IMR-90 (cell line): ENCODE measurements at regions not wholly inside any gene's neighbourhood (a gene's known extent, or its start where the extent isn't known, plus 50 kb on each side); places are given as distances from the start of the nearest gene placed in this dataset.

ENCODE experiments used
- CEBPB ChIP-seq: IDR thresholded peaks from 2 replicates; pipeline ENCODE4 v1.6.1; 2012; ENCODE audit warnings: low read depth, low read length, improper control_type of control experiment
- MAFK ChIP-seq: IDR thresholded peaks from 2 replicates; pipeline ENCODE4 v1.6.1; 2012; ENCODE audit warnings: low read depth, low read length, improper control_type of control experiment
- RAD21 ChIP-seq: IDR thresholded peaks from 2 replicates; pipeline ENCODE4 v1.6.1; 2012; ENCODE audit warnings: low read length, improper control_type of control experiment
- RFX5 ChIP-seq: IDR thresholded peaks from 2 replicates; pipeline ENCODE4 v1.8.0; 2012; ENCODE audit warnings: low read depth, mild to moderate bottlenecking, low read length, moderate library complexity
- TF ChIP-seq, protein P1 (sequence below): conservative IDR thresholded peaks from 2 replicates; pipeline ENCODE4 v1.5.1; 2012; ENCODE audit warnings: mild to moderate bottlenecking, low read depth, low read length, improper control_type of control experiment

DNA sequence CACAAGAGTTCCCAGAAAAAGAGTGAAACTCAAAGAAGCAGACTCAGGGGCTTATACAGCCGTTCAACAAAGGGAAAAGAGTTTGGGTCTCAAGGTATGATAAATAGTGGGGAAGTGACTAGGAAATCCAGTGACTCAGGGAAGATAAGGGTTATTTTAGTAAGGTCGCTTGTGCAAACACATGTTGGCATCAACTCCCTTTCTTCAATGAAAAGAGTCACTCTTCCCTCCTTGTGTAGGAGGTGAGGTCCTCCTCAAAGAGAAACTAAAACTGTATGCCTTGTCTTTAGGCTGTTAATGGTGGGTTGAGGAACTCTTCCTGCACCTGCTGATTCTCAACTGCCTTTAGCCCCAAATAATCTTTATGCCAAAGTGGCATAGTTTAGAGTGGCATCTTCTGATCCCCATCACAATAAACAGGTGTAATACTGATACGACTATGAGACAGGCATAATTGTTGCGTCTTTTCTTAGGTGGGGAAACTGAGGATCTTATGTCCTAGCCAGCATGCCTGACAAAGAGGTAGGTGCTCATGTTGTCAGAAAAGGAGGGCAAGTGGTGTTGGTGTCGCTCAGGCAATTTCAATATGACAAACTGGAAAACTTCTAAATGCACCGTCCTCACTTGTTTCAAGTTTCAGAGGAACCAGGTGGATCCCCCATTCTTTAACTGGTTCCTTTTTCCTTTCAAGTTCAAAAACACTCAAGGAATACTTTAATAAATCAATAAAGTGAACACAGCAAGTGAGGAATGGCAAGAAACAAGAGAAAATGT, 294.1 kb upstream of the RUNX1 start:
- TF ChIP-seq RAD21 (no peak), RFX5 (no peak), MAFK (no peak), CEBPB (no peak)
- TF ChIP-seq, protein P1, sequence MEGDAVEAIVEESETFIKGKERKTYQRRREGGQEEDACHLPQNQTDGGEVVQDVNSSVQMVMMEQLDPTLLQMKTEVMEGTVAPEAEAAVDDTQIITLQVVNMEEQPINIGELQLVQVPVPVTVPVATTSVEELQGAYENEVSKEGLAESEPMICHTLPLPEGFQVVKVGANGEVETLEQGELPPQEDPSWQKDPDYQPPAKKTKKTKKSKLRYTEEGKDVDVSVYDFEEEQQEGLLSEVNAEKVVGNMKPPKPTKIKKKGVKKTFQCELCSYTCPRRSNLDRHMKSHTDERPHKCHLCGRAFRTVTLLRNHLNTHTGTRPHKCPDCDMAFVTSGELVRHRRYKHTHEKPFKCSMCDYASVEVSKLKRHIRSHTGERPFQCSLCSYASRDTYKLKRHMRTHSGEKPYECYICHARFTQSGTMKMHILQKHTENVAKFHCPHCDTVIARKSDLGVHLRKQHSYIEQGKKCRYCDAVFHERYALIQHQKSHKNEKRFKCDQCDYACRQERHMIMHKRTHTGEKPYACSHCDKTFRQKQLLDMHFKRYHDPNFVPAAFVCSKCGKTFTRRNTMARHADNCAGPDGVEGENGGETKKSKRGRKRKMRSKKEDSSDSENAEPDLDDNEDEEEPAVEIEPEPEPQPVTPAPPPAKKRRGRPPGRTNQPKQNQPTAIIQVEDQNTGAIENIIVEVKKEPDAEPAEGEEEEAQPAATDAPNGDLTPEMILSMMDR: no peak
